ENCODE measurements at regions not wholly inside any gene's neighbourhood (a gene's known extent, or its start where the extent isn't known, plus 50 kb on each side); places are given as distances from the start of the nearest gene placed in this dataset.

DNA sequence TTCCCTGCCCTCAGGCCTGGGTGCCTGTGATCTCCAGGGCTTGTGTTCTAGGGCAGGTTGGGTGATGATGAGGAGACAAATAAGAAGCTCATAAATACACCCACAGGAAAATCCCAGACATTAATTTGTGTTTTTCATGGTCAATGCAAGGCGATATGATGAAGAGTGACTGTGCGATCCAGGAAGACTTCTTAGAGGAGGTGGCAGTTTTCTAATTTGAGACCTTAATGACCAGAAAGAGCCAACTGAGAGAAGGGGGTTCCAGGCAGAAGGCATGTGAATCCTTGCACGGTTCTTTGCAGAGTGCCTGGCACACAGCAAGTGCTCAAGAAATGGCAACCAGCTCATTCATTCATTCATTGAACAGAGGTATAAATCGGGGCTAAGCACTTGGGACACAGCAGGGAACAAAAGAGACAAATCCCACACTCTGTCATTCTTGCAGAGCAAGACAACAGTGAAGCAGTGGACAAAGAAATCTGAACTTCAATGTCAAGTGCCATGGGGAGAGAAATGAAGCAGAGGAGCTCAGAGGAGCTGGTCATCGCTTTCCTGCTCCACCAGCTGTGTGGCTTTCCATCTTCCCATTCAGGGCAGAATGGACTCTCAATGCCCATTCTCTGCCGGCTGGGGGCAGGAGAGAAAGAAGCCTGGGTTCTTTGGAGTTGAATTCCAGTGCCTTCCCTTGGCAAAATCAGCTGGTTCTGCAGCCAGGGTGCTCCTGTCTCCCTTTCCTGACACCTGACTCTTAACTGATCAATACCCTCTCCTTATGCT, 128.3 kb downstream of the AACS start:
- peaks cover 2% of the 10 kb centered on the region for H3K9me3 Mint-ChIP-seq
- Histone ChIP-seq H4K20me1 (ENCODE audit: low read depth) (peaks cover 64% of the 10 kb centered on the region), H3K27me3 (peaks cover 36% of the 10 kb centered on the region), H3K4me2 (peak overlapping the region; percentile 77), H3K4me3 (peak overlapping the region; percentile 29), H3K4me1 (peaks cover 30% of the 10 kb centered on the region), H3F3A (ENCODE audit: low read depth) (peaks cover 12% of the 10 kb centered on the region), H3K27ac (no peak overlapping the region), H3K79me2 (ENCODE audit: low read depth) (no peaks in the 10 kb centered on the region), H2AFZ (replicated peaks) (no peak overlapping the region), H3K36me3 (no peaks in the 10 kb centered on the region), H3K9ac (no peak overlapping the region), H3K9me3 (ENCODE audit: low read depth) (no peaks in the 10 kb centered on the region)
- peaks cover 26% of the 10 kb centered on the region for H3K27me3 Mint-ChIP-seq (ENCODE audit: insufficient read depth, low read depth)
- H3K4me1 Mint-ChIP-seq = peaks cover 39% of the 10 kb centered on the region
- TF ChIP-seq, protein P1, sequence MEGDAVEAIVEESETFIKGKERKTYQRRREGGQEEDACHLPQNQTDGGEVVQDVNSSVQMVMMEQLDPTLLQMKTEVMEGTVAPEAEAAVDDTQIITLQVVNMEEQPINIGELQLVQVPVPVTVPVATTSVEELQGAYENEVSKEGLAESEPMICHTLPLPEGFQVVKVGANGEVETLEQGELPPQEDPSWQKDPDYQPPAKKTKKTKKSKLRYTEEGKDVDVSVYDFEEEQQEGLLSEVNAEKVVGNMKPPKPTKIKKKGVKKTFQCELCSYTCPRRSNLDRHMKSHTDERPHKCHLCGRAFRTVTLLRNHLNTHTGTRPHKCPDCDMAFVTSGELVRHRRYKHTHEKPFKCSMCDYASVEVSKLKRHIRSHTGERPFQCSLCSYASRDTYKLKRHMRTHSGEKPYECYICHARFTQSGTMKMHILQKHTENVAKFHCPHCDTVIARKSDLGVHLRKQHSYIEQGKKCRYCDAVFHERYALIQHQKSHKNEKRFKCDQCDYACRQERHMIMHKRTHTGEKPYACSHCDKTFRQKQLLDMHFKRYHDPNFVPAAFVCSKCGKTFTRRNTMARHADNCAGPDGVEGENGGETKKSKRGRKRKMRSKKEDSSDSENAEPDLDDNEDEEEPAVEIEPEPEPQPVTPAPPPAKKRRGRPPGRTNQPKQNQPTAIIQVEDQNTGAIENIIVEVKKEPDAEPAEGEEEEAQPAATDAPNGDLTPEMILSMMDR (IDR thresholded peaks at IDR 0.05) = peak; percentile 44
- no peak for TF ChIP-seq EZH2phosphoT487 (IDR thresholded peaks at IDR 0.05)
- peak overlapping the region; percentile 29 for H3K4me3 Mint-ChIP-seq
- peak; percentile 56 for DNase-seq (ENCODE audit: low spot score)
- H3K27ac Mint-ChIP-seq = no peak overlapping the region
- H3K36me3 Mint-ChIP-seq = no peaks in the 10 kb centered on the region

DNA sequence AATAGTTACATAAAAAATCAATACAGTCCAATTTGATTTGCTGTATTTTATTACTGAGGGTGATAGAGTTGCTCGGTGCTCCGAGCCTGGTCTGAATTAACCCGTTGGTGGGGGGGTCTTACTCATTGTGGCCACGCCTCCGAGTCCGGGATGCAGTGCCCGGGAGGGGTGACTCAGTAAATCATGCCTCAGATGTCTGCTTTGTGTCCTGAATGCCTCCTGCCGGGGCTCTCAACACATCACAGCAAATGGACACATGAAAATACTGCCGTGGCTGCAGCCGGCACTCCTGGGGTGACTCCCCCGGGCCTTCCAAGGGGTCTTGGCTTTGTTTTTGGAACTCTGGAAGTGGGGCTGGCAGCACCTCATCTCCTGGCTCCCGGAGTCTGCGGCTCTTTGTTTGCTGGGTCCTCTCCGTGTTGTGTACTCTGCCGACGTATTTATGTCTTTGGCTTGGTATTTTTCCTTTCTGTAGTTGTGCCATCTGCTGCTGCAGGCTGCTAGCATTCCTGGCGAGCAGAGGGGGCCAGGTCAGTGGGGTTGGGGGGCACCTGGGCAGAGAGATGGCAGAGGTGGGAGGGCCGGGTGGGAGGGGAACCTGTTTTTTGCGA, 129.0 kb downstream of the AACS start:
- peak overlapping the region; percentile 75 for H3K4me3 Mint-ChIP-seq
- Histone ChIP-seq H3F3A (ENCODE audit: low read depth) (peaks cover 5% of the 10 kb centered on the region), H3K27ac (no peak overlapping the region), H3K4me1 (peaks cover 23% of the 10 kb centered on the region), H3K27me3 (peaks cover 29% of the 10 kb centered on the region), H3K79me2 (ENCODE audit: low read depth) (no peaks in the 10 kb centered on the region), H3K4me3 (peak overlapping the region; percentile 29), H3K9ac (no peak overlapping the region), H3K36me3 (no peaks in the 10 kb centered on the region), H4K20me1 (ENCODE audit: low read depth) (peaks cover 57% of the 10 kb centered on the region), H2AFZ (replicated peaks) (peak overlapping the region; percentile 59), H3K9me3 (ENCODE audit: low read depth) (no peaks in the 10 kb centered on the region), H3K4me2 (peak overlapping the region; percentile 77)
- no peak overlapping the region for H3K27ac Mint-ChIP-seq
- H3K36me3 Mint-ChIP-seq = no peaks in the 10 kb centered on the region
- H3K4me1 Mint-ChIP-seq = peaks cover 38% of the 10 kb centered on the region
- H3K27me3 Mint-ChIP-seq (ENCODE audit: insufficient read depth, low read depth) = peaks cover 23% of the 10 kb centered on the region
- DNase-seq (ENCODE audit: low spot score) = peak; percentile 63
- peaks cover 2% of the 10 kb centered on the region for H3K9me3 Mint-ChIP-seq
- TF ChIP-seq EZH2 (IDR thresholded peaks at IDR 0.05) (no peak), EZH2phosphoT487 (IDR thresholded peaks at IDR 0.05) (no peak)
- TF ChIP-seq, protein P1 (IDR thresholded peaks at IDR 0.05) = no peak

DNA sequence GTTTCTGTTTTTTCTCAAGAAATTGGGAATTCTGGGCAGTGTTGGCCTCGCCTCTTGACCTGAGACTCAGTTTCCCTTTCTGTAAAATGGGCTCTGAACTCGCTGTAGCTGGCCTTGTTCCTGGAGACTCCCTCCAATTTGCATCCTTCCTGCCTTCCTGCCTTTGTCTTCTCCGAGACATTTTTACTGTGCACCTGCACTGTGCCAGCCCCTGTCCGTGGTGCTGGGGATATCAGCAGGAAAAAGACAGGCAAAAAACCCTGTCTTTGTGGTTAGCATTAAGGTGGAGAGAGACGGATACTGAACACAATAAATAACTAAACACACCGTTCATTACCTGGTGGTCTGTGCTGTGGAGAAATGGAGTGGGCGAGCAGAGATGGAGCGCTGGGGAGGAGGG, 129.8 kb downstream of the AACS start:
- H3K4me3 ChIP-seq = no peak overlapping the region
- H3K27ac ChIP-seq = no peak overlapping the region
- Mint-ChIP-seq H3K36me3 (no peaks in the 10 kb centered on the region), H3K4me1 (peaks cover 36% of the 10 kb centered on the region), H3K4me3 (no peak overlapping the region), H3K27me3 (ENCODE audit: insufficient read depth, low read depth) (peaks cover 18% of the 10 kb centered on the region), H3K9me3 (peaks cover 2% of the 10 kb centered on the region), H3K27ac (no peak overlapping the region)
- no peak overlapping the region for H3K4me2 ChIP-seq
- DNase-seq (ENCODE audit: low spot score) = peak; percentile 44
- H4K20me1 ChIP-seq (ENCODE audit: low read depth) = peaks cover 50% of the 10 kb centered on the region
- no peak overlapping the region for H3K9ac ChIP-seq
- no peaks in the 10 kb centered on the region for H3K79me2 ChIP-seq (ENCODE audit: low read depth)
- no peaks in the 10 kb centered on the region for H3K9me3 ChIP-seq (ENCODE audit: low read depth)
- H3K4me1 ChIP-seq = peaks cover 16% of the 10 kb centered on the region
- no peaks in the 10 kb centered on the region for H3F3A ChIP-seq (ENCODE audit: low read depth)
- TF ChIP-seq EZH2phosphoT487 (IDR thresholded peaks at IDR 0.05) = no peak
- TF ChIP-seq, protein P1 (IDR thresholded peaks at IDR 0.05) = no peak
- no peaks in the 10 kb centered on the region for H3K36me3 ChIP-seq
- no peak overlapping the region for H2AFZ ChIP-seq (replicated peaks)
- peaks cover 22% of the 10 kb centered on the region for H3K27me3 ChIP-seq
